GM23248 (cell line): ENCODE measurements at regions not wholly inside any gene's neighbourhood (a gene's known extent, or its start where the extent isn't known, plus 50 kb on each side); places are given as distances from the start of the nearest gene placed in this dataset.

ENCODE experiments used
- EZH2 ChIP-seq: fragments of 200-600 bp; sonication (generic); IDR thresholded peaks from 2 replicates; pipeline ENCODE4 v1.6.1; 2018; ENCODE audit warnings: antibody characterized with exemption, mild to moderate bottlenecking; ENCODE audit not compliant: insufficient read depth, poor library complexity, severe bottlenecking
- EZH2phosphoT487 ChIP-seq: fragments of 200-600 bp; sonication (generic); IDR thresholded peaks from 2 replicates; pipeline ENCODE4 v1.6.1; 2018; ENCODE audit warnings: antibody characterized with exemption, moderate library complexity, mild to moderate bottlenecking, low read depth; ENCODE audit not compliant: insufficient read depth

GRCh38 chr6:43912598-43913371, 142.8 kb downstream of the VEGFA start:
- no peak for TF ChIP-seq EZH2phosphoT487
- no peak for TF ChIP-seq EZH2
